Left cardiac atrium (tissue), 4 donors: ENCODE measurements at regions not wholly inside any gene's neighbourhood (a gene's known extent, or its start where the extent isn't known, plus 50 kb on each side); places are given as distances from the start of the nearest gene placed in this dataset.

ENCODE experiments used
- ATAC-seq, 2 donors: fragments of 200-7000 bp; cut with Tn5 transposase; one replicate each; pipeline ENCODE4 v1.9.1; 2020; ENCODE audit warnings: mild to moderate bottlenecking in 2 of 2, moderate library complexity in 2 of 2
- DNase-seq: peaks from one replicate; pipeline ENCODE4 v3.0.0-alpha.2; 2020
- intact Hi-C, 2 donors: fragments of 100-400 bp; cut with DNase I; formaldehyde crosslinking; loops; one replicate each; pipeline versions ENCODE4 v1.14.1 to v1.15.1; 2022 to 2023
- donor health status: DM: no; HTN: yes; CAD: no.
- donor health status: DM: no; HTN: yes; CAD: no; lungs with severe emphysema.
- donor health status: DM: yes; HTN: yes; CAD: no.
- donor health status: Dilated cardiomyopathy.

- DNase-seq (peak; percentile 34), ATAC-seq (peak in 1 of 2 donors; percentile 14)
- intact Hi-C loops, result no loop called here
These were observed 123.7 kb upstream of the NFIB start for GRCh38 chr9:14437354-14438231.

DNA sequence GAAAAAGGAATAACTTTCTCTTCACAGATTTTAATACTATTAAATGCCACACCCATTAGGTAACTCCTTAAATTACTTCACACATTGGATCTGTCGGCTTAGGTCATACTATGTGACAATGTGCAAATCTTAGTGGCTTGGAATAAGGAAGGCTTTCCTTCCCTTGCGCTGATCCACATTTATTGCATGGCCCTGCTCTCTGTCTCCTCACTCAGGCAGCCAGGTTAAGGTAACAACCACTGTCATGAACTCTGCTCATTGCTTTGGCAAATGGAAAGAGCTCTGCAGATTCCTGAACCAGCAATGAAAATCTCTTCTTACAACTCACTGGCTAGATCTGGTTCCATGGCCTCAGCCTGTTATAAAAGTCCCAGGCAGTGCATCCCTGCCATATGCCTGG, 121.9 kb upstream of the NFIB start:
- intact Hi-C loops, result no loop called here
- DNase-seq, result no peak
- ATAC-seq, result peak in 1 of 2 donors; percentile 14

DNA sequence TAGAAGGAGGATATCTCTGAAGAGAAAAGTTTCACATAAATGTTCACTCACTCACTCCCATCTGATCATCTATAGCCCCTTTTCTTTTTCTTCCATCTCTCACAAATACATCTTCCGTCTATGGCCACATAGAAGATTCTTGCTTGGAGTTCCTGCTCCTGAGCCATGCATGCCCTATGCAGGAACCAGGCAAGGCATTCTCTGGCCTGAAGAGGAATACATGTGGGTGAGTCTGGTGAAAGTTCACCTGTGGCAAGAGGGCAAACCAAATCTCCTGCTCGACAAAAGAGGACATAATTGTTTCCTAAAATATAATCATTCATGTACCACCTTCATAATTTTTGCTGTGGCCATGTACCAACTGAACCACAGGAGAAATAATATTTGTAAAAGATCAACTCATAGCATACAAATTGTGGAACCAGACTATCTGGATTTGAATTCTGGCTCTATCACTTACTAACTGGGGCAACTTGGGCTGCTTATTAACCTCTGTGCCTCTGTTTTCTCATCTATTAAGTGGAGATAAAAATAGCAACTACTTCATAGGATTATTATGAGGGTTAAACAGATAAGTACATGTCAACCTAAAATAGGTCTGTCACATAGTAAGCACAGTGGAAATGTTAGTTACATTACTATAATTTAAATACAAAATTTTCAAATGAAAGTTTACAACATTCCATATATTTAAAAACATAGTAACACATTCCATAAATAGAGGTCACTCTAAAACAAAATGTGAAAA, 121.2 kb upstream of the NFIB start:
- no peak for DNase-seq
- intact Hi-C loops, result no loop called here
- peak; percentile 59 to 70 for ATAC-seq

GRCh38 chr9:14434158-14434504, 120.2 kb upstream of the NFIB start:
- no peak for ATAC-seq
- intact Hi-C loops, result no loop called here
- no peak for DNase-seq

- peak; percentile 22 for DNase-seq
- intact Hi-C loops, result no loop called here
- ATAC-seq, result peak; percentile 61 to 74
These were observed 119.6 kb upstream of the NFIB start for GRCh38 chr9:14433351-14434157.

DNA sequence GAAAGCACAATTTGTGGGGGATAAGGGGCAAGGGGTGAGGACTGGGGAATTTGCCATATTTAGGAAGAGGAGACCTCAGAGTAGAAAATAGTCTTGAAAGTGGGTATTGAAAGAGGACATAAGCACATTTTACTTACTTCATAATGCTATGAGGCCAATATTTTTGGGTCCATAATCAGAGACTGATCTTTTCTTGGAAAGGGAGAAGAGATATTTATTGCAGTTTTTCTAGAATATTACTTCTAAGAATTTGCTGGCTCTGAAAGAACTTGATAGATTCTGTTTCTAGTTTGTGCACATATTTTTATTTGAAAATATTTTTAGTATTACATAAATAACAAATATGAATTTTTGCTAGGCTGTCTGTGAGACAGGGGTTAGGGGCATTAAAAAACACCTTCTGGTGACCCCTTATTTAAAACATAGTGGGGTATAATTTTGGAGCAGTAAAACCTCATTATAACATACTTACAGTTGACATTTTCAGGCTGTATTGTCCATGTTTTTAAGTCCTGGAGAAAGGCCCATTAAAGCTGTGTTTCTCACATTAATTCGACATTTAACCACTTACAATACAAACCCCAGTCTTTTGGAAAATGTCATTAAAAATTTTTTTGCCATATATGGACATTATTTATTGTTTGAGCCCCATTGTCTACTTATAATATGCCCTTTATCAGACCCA, 118.9 kb upstream of the NFIB start:
- intact Hi-C loops, result no loop called here
- no peak for DNase-seq
- ATAC-seq, result no peak

GRCh38 chr9:14428781-14429230, 114.9 kb upstream of the NFIB start:
- ATAC-seq (peak; percentile 56 to 59), DNase-seq (peak; percentile 80)
- intact Hi-C loops, result loop anchor here (5.0 to 10.0 kb wide), 2 partner anchors 1004 to 1077 kb away; no protein-coding TSS in a partner anchor

DNA sequence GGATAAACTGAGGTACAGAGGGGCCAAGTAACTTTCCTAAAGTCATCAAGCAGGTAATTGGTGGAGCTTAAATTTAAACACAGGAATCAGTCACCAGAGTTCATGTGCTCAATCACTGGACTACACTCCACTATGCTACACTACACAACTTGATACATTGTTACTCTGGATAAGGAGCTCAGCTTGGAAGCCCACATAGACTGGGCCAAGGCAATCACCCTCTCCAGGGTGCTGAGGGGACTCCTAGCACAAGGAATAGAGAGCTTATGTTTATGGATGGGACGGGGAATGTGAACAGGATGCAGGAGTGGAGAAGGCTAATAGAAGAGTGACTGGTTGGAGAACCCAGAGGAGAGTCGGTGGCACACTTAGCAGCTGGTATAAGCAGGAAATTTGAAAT, 113.5 kb upstream of the NFIB start:
- ATAC-seq, result no peak
- intact Hi-C loops, result loop anchor here (5.0 to 10.0 kb wide), 2 partner anchors 1003 to 1075 kb away; no protein-coding TSS in a partner anchor
- DNase-seq, result no peak

DNA sequence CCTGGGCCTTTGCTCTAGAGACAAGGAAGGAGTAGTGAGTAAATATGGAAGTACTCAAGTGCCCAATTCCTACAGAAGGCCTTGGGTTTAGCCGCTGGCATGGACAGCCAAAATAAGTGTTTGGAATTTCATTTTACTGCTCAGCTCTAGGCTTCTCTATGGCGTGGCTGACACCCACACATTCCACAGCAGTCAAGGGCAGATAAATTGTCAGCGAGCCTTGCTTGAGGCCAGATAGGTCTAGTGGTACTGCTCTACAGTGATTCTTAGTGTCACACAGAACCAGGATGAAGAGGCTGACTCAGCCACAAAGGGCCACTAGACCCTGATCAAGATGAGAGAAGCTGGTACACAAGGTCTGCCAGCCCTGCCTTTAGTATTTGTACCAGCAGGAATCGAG, 111.0 kb upstream of the NFIB start:
- intact Hi-C loops, result loop anchor here (5.0 to 10.0 kb wide), 2 partner anchors 1000 to 1073 kb away; no protein-coding TSS in a partner anchor
- DNase-seq, result peak; percentile 30
- peak; percentile 85 to 89 for ATAC-seq

DNA sequence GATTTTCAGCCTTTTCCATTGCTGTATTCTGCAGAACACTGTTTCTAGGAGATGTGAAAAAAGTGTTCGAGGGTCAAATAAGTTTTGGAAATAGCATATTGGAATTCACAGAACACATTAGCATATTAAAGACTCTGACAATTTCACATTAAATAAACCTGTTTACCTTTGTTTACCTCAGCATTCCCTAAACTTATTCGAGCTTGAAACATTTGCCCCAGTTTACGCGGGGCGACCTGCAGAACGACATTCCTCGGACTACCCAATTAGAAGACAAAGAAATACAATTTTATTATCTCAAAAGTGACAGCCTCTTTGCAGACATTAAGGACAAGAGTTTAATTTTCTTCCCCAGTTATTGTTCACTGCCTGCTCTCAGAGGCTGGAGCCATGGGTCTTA, 110.3 kb upstream of the NFIB start:
- intact Hi-C loops, result loop anchor here (10.0 kb wide), 1 partner anchor 999 kb away; no protein-coding TSS in a partner anchor
- no peak for DNase-seq
- ATAC-seq, result no peak

GRCh38 chr9:14423815-14424261, 109.9 kb upstream of the NFIB start:
- DNase-seq (no peak), ATAC-seq (no peak)
- intact Hi-C loops, result loop anchor here (10.0 kb wide), 1 partner anchor 999 kb away; no protein-coding TSS in a partner anchor

GRCh38 chr9:14421291-14421690, 107.3 kb upstream of the NFIB start:
- ATAC-seq, result no peak
- intact Hi-C loops, result loop anchor here (10.0 kb wide), 1 partner anchor 996 kb away; no protein-coding TSS in a partner anchor
- DNase-seq, result no peak

DNA sequence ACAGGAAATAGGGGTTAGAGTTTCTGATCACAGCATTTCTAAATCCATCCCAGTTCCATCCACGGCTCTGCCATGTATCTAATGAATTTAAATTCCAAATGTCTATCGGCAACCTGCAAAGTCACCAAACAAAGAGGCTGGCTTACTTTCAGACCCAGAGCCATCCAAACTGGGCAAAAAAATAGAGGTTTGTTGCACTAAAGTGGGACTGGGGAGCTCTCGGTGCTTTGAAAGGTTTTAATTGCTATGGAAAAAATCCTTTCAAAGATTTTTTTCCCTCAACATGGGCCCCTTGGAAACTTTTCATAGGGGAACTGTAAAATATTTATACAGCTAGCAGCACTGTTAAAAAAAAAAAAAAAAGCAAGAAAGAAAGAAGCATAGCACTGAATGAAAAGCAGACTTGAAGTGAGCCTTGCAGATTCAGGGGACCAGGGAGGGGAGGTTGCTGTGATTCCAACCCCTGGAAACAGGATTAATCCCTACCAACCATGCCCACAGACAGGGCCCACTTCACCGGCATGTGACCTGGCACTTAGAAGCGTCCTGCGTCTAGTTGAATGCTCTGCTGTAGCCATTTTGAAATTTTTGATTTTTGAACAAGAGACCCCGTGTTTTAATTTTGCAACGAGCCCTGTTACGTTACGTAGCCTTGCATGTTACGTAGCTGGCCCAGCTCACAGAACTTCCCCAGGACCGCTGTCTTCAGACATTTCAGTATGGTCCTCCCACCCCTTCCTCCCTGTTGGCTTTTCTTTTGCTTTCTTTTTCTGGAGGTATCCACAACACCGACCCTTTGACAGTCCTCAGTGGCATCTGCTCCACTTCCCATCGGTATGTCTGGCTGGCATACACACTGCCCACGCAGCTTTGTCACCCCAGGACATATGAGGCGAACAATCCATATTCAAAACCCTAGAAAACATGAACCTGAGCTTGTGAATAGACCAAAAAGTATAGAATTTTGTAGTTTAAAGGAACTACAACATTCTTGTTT, 105.3 kb upstream of the NFIB start:
- intact Hi-C loops, result no loop called here
- peak in 1 of 2 donors; percentile 66 for ATAC-seq
- DNase-seq, result no peak

DNA sequence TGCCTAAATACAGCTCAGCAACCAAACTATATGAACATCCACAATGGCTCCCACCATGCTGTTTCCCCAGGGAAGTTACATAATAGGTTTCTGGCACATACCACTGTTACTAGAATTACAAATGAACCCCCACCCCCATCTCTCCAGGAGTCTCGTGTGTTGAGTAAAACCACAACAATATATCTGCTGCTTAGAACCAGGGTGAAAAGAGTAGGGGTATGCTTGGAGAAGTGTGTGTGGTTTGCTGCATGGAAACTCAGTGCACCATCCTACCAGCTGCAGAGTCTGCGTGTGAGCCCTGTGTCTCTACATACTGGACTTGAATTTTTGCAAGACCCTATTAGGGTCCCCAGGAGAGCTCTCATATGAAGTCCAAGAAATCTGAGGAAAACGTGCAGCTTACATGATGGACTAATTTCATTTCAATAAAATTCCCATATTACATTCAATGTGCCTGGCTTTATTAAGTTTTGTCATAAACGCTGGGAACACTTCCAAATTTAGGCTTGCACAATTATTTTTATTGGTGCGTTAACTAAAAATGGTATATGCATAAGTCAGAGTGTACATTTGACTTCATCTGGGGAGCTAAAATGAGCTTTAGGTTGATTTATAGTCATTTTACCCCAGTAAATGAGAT, 104.5 kb upstream of the NFIB start:
- intact Hi-C loops, result no loop called here
- DNase-seq (no peak), ATAC-seq (no peak)

- DNase-seq (no peak), ATAC-seq (no peak)
- intact Hi-C loops, result no loop called here
These were observed 103.3 kb upstream of the NFIB start for GRCh38 chr9:14417237-14417636.

DNA sequence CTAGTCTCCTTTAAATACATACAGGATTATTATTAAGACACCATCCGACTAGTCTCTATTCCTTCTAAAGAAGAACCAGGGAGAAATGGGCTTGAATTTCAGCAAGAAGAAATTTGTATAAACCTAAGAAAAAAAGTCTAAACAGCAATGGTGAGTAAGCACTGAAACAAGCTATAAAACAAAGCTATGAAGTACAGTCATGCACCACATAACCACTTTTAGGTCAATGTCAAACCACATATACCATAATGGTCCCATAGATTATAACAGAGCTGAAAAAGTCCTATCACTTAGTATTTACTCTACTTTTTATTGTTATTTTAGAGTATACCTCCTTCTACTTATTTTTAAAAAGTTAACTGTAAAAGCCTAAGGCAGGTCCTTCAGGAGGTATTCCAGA, 102.0 kb upstream of the NFIB start:
- no peak for DNase-seq
- no peak for ATAC-seq
- intact Hi-C loops, result no loop called here

GRCh38 chr9:14413812-14414211, 99.9 kb upstream of the NFIB start:
- intact Hi-C loops, result no loop called here

More at GRCh38 chr9:14413812-14414211, 99.9 kb upstream of the NFIB start:
- DNase-seq (no peak), ATAC-seq (no peak)
